Prostate gland (tissue), 2 donors: ENCODE measurements at regions not wholly inside any gene's neighbourhood (a gene's known extent, or its start where the extent isn't known, plus 50 kb on each side); places are given as distances from the start of the nearest gene placed in this dataset.

ENCODE experiments used
- DNase-seq: peaks from one replicate; pipeline ENCODE4 v3.0.0-alpha.2; 2019; ENCODE audit warnings: low spot score
- H3K27ac ChIP-seq, 2 donors: fragments of 200-600 bp; sonication (generic); 2 replicates each; pipeline ENCODE4 v1.5.1; 2017 to 2019
- H3K27me3 ChIP-seq: fragments of 200-600 bp; sonication (generic); replicated peaks from 2 replicates; pipeline ENCODE4 v1.5.1; 2019; ENCODE audit not compliant: insufficient read depth
- H3K36me3 ChIP-seq, 2 donors: fragments of 200-600 bp; sonication (generic); 1 replicate in 1 of 2; 2 replicates in 1 of 2; pipeline versions ENCODE4 v1.5.1 to v1.8.1; 2017 to 2019
- H3K4me1 ChIP-seq: fragments of 200-600 bp; sonication (generic); replicated peaks from 2 replicates; pipeline ENCODE4 v1.5.1; 2019
- H3K4me3 ChIP-seq, 2 donors: fragments of 200-600 bp; sonication (generic); 2 replicates each; pipeline ENCODE4 v1.5.1; 2017 to 2019
- H3K9me3 ChIP-seq: fragments of 200-600 bp; sonication (generic); 2 replicates; pipeline ENCODE4 v1.5.1; 2017
- CTCF ChIP-seq, 4 experiments: fragments of 200-600 bp in 2 of 4; fragments of 450-650 bp in 2 of 4; sonication (generic) in 2 of 4; IDR thresholded peaks; 1 replicate in 3 of 4; 2 replicates in 1 of 4; pipeline ENCODE4 v1.5.1; 2016 to 2019; ENCODE audit warnings: antibody characterized with exemption in 4 of 4, mild to moderate bottlenecking in 2 of 4, moderate library complexity in 2 of 4
- POLR2A ChIP-seq: fragments of 450-650 bp; IDR thresholded peaks from one replicate; pipeline ENCODE4 v1.6.1; 2016; ENCODE audit warnings: antibody characterized with exemption, mild to moderate bottlenecking
- POLR2AphosphoS5 ChIP-seq: sonication (generic); formaldehyde crosslinking; IDR thresholded peaks from one replicate; pipeline ENCODE4 v1.6.1; 2017; ENCODE audit warnings: antibody characterized with exemption
- WGBS: methylation state at CpG from one replicate; pipeline ENCODE4 v1.1.5; 2018; 5-methylcytosine and 5-hydroxymethylcytosine counted together
- intact Hi-C: fragments of 100-400 bp; cut with DNase I; formaldehyde crosslinking; loops from one replicate; pipeline ENCODE4 v1.14.2; 2022

GRCh38 chr9:129386812-129387177 is 208.7 kb upstream of the IER5L start:
- TF ChIP-seq POLR2AphosphoS5 (no peak), CTCF (IDR thresholded peaks at IDR 0.05) (no peak), POLR2A (no peak)
- H3K27me3 ChIP-seq: no peaks in the 10 kb centered on the region
- no peaks in the 10 kb centered on the region for H3K9me3 ChIP-seq
- 67% methylated on average over 6 of the region's 6 CpGs for WGBS
- H3K36me3 ChIP-seq: no peaks in the 10 kb centered on the region
- no peak overlapping the region for H3K27ac ChIP-seq
- peaks cover 7% of the 10 kb centered on the region for H3K4me1 ChIP-seq
- no peak overlapping the region for H3K4me3 ChIP-seq
- intact Hi-C loops: loop anchor here (5.0 to 10.0 kb wide), 2 partner anchors 79 to 218 kb away; no protein-coding TSS in a partner anchor
- DNase-seq: no peak

GRCh38 chr9:129385211-129385934 is 207.3 kb upstream of the IER5L start:
- 92% methylated on average over 11 of the region's 11 CpGs for WGBS

GRCh38 chr9:129384491-129385210 is 206.6 kb upstream of the IER5L start:
- no peaks in the 10 kb centered on the region for H3K9me3 ChIP-seq
- H3K36me3 ChIP-seq: no peaks in the 10 kb centered on the region
- 93% methylated on average over 11 of the region's 11 CpGs for WGBS
- peak overlapping the region in 1 of 2 donors; percentile 97 for H3K27ac ChIP-seq
- DNase-seq: no peak
- H3K4me3 ChIP-seq: no peak overlapping the region
- H3K4me1 ChIP-seq: peaks cover 7% of the 10 kb centered on the region
- H3K27me3 ChIP-seq: no peaks in the 10 kb centered on the region
- no peak for TF ChIP-seq POLR2A
- TF ChIP-seq CTCF (IDR thresholded peaks at IDR 0.05): no peak
- TF ChIP-seq POLR2AphosphoS5: no peak
- intact Hi-C loops: loop anchor here (5.0 to 10.0 kb wide), 2 partner anchors 77 to 220 kb away; no protein-coding TSS in a partner anchor

More at GRCh38 chr9:129385211-129385934, 207.3 kb upstream of the IER5L start:
- intact Hi-C loops: loop anchor here (5.0 to 10.0 kb wide), 2 partner anchors 78 to 219 kb away; no protein-coding TSS in a partner anchor
- H3K4me1 ChIP-seq: peaks cover 7% of the 10 kb centered on the region
- H3K36me3 ChIP-seq: no peaks in the 10 kb centered on the region
- no peaks in the 10 kb centered on the region for H3K27me3 ChIP-seq
- no peak overlapping the region for H3K4me3 ChIP-seq
- no peak for DNase-seq
- TF ChIP-seq CTCF (IDR thresholded peaks at IDR 0.05): no peak
- TF ChIP-seq POLR2AphosphoS5: no peak
- TF ChIP-seq POLR2A: no peak
- no peak overlapping the region for H3K27ac ChIP-seq
- no peaks in the 10 kb centered on the region for H3K9me3 ChIP-seq

GRCh38 chr9:129383561-129384490 is 205.8 kb upstream of the IER5L start:
- no peaks in the 10 kb centered on the region for H3K27me3 ChIP-seq
- DNase-seq: peak; percentile 88
- WGBS: 8% methylated on average over 65 of the region's 65 CpGs
- intact Hi-C loops: loop anchor here (10.0 kb wide), 1 partner anchor 221 kb away; no protein-coding TSS in a partner anchor
- H3K4me1 ChIP-seq: peaks cover 7% of the 10 kb centered on the region
- peak overlapping the region; percentile 41 to 45 for H3K4me3 ChIP-seq
- TF ChIP-seq CTCF (IDR thresholded peaks at IDR 0.05) (peak in 3 of 4 experiments; percentile 26 to 51 (median 37)), POLR2AphosphoS5 (peak; percentile 64), POLR2A (peak; percentile 52)
- H3K36me3 ChIP-seq: no peaks in the 10 kb centered on the region
- no peaks in the 10 kb centered on the region for H3K9me3 ChIP-seq
- peak overlapping the region; percentile 97 to 99 for H3K27ac ChIP-seq
